Activated CD4-positive, alpha-beta T cell treated with anti-CD3 and anti-CD28 coated beads for 4 hours (primary cell): ENCODE measurements at regions not wholly inside any gene's neighbourhood (a gene's known extent, or its start where the extent isn't known, plus 50 kb on each side); places are given as distances from the start of the nearest gene placed in this dataset.

ENCODE experiments used
- DNase-seq, 2 donors: peaks; one replicate each; pipeline ENCODE4 v3.0.0-alpha.2; 2020

DNA sequence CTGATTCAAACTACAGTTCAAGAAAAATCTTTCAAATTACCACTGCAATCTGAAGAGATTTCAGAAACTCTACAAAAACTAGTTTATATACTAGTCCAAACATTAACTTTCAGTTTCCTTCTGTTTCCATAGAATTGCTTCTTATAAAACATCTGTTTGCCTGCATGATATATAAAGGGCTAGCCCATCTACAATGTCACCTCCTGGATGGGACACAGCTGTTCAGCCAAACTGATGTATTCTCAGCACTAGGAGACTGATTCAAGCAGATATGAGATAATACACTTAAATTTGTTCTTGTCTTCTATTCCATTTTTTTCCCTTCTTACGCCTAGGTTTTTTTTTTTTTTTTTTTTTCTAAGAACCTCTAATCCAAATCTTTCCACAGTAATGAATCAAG, 1569.7 kb upstream of the IGFBP7 start:
- no peak for DNase-seq

DNA sequence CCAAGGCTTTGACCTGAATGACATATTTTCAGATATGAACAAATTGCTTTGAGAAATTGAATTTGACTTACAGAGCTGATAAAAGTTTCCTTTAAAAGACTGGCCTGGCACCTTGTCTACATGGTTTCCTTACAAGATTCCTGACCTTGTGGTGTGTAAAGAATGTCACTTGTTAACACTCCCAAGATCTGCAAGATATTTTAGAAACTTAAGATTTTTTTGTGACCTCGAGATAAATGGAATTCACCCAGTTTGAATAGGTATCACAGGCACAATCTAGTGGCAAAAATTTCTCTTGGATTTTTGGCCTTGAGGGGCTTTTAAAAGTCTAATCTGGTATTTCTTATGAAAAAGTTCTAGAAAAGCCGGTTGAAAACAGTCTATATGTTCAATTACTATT, 1568.9 kb upstream of the IGFBP7 start:
- no peak for DNase-seq

DNA sequence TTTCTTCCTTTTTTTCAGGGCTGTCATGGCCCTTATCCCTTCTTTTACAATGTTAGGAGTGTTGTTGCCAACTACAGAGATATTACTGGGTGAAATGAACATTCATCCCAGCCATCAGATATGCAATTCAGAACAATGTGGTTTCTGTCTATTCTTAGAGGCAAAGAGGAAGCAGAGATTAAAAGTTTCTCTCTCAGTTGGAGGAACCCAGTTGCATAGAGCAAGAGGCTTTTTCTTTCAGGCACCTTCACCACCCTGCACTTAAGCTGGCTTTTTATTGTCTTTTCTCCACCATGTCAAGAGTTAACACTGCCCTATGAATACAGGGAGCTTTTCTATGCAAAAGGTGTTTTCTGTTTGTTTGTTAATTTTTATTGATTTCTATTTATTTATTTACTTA, 1559.6 kb upstream of the IGFBP7 start:
- DNase-seq, result no peak

DNA sequence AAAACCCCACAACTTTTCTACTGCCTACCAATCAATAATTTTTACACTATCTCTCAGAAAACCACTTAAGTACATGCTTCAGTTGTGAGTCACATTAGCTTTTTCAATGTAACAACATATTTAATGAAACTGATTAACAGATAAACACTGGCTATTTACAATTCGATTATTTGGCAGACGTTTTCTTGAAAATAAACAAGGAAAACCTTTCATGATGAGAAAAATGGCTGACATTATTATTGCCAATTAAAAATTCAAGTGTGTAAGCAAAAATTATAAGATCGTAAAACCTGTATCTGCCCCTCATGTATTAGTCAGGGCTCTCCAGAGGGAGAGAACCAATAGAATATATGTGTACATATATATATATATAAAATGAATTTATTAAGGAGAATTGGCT, 1555.5 kb upstream of the IGFBP7 start:
- no peak for DNase-seq

DNA sequence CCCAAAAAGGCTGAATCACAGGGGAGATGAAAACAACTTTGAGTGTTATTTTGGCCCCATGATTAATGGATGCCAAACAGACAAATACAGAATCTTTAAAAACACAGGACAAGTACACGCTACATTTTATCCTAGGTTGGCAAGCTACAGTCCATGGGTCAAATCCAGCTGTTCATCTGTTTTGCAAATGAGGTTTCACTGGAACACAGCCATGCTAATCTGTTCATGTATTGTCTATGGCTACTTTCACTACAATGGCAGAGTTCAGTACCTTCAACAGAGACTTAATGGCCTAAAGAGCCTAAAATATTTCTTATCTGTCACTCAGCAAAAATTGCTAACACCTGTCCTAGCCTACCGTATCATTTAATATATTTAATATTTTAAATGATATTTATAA, 1548.5 kb upstream of the IGFBP7 start:
- DNase-seq, result no peak

DNA sequence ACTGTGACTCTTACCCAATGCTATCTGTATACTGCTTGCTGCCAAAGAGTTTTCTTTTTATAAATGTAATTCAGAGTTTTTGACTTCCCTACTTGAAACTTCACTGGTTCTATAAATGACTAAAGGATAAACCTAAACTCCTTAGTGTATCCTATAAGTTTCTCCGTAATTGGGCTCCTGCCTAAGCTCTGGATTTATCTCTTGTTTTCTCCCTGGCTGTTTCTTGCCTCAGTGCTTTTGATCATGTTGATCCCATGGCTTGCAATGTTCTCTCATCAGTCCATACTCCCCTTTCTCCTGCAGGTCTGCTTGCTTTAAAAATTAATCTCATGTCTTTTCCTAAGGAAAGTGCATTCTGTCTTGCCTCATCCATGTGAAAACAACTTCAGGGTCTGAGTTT, 1543.1 kb upstream of the IGFBP7 start:
- no peak for DNase-seq

DNA sequence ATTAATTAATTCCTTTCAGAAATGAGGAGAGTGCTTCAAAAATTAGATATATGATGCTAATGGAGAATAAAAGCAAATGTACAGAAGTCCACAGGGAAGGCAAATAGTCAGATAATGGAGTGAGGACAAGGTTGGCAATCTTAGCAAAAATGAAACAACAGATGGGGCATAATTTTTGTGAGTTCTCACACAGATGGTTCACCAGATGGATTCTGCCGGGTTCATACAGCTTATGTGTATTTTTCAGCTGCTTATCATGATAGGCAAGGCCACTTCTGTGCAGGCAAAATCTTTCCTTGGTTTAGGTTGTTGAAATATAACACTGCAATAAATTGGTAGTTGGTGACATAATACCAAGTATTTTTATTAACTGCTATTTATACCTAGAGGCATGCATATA, 1539.0 kb upstream of the IGFBP7 start:
- DNase-seq, result no peak

DNA sequence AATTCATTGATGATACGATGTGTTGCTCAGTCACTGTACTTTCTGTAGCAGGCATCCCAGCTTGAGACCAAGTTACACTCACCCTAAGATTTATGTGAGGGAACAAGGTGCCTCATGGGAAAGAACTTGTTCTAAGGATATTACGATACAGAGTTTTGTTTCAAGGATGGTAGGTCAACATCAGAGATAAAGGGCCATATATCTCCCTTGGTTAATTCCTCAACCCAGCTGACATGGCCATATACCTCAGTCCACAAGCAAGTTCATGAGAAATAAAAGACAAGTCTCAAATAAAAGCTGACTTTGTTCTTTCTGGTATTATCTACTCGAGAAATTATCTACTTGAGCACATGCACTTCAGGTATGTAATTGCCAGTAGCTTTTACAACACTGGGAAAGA, 1535.9 kb upstream of the IGFBP7 start:
- DNase-seq, result no peak

DNA sequence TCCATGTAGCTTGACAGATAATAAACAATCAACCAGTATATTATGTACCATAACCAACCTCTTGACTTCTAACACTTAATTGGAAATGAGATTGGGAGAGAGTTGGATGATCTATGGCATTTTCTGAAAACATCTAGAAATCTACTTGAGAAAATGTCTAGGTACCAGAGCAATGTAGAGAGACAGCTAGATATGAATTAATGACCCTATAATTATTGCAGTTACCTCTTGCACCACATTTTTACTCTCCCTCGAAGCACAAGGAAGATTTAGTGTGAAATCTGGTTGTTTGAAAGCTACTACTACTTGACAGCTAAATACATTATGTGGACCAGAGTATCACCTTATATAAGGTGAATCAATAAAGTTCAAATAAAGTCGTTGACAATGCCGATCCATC, 1534.4 kb upstream of the IGFBP7 start:
- no peak for DNase-seq

DNA sequence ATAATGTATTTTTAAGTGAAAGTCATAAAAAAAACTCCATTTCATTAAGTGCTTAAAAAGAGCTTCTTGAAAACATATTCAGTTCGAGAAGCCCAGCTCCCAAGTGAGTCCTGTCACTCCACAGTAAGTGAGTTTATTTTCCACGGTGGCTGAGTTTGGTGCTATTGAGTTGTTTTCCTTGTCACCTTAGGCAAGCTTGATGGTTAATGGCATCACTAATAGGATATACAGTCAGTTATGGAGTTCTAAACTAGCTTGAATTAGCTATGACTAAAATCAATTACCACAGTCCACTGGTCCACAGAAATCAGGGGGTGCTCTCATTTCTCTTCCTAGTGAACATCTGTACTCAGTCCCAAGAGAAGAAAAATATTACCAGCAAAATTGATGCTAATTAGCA, 1526.2 kb upstream of the IGFBP7 start:
- no peak for DNase-seq

DNA sequence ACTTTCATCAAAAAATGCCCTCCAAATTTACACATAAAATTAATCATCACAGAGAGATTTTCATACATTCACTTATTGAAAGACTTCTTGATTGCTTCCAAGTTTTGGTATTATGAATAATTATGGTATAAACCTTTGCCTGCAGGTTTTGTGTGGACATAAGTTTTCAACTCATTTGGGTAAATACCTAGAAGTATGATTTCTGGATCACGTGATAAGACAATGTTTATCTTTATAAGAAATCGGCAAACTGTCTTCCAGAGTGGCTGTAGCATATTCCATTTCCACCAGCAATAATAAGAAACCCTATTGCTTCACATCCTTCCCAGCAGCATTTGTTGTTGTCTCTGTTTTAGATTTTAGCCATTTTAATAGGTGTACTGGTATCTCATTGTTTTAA, 1507.0 kb upstream of the IGFBP7 start:
- no peak for DNase-seq

DNA sequence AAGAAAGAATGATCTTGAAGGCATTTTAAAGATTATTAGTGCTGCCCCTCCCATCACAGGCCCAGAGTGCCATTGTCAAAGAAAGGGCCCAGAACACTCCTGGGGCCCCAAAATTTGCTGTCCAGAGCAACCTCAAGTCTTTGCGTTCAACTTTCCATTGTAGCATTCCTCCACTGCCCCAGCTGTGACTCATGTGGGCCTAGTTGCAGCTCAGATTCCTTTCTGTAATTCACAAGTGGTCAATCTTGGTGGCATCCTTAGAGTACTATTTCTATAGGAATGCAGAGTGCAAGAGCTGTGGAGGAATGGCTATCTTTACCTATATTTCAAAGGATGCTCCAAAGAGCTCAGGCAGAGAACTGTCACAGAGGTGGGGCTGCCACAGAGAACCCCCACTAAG, 1500.8 kb upstream of the IGFBP7 start:
- DNase-seq, result no peak

DNA sequence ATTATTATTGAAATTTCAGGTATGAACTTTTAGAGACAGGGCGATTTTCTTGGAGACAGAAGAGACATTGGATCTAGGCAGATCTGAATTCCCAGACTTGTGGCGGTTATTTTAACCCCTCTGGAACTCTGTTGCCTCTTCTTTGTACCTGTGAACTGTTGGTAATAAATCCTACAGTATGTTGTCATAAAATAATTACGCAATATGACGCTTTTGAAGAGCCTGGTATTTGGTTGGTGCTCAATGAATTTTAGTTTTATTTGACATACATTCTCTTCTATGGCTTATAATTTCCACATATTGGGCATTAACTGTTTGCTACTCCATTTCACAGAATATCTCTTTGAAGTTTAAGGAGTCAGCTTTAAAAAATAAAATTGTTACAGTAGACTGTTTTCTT, 1496.1 kb upstream of the IGFBP7 start:
- DNase-seq, result no peak

DNA sequence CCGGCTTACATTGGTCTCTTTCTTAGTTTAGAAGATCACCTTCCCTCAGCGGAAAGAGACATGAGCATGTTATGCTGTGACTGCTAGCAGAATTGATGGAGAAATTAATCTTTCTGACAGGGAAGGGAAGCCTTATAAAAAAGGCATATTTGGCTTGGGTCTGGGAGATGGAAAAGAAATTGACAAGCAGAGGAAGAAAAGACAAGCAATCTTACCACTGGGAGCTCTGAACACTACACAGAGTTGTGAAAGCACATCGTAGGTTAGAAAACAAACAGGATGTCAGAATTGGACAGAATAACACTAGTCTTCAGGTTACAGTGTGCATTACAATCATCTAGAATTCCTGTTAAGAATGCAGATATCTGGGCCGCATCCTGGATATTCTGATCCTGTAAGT, 1493.8 kb upstream of the IGFBP7 start:
- no peak for DNase-seq

DNA sequence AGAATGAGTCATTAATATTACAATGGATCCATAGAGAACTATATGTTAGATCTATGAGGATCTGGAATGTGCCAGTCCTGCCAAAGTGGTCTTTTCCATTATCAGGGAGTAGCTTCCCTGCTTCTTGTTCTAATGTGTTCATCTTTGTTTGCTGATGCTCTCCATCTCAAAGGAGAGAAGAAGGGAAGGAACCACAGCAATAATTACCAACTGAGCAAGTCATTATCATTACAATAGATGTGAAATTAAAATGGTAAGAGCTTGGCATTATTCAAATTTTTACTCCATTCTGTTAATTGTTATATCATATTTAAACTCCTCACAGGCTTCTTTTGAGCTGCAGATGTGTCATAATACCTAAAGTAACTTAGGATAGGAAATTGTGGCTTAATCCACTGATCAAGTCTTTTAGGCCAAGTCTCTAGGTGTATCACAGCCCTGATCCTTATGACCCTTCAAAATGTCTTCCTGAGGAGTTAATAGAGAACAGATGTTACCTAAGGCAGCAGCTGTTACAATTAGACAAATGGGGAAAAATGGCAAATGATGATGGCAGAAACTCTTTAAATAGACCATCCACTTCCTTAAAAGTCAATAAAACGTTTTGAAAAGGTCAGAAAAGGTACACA, 1492.7 kb upstream of the IGFBP7 start:
- DNase-seq, result no peak

DNA sequence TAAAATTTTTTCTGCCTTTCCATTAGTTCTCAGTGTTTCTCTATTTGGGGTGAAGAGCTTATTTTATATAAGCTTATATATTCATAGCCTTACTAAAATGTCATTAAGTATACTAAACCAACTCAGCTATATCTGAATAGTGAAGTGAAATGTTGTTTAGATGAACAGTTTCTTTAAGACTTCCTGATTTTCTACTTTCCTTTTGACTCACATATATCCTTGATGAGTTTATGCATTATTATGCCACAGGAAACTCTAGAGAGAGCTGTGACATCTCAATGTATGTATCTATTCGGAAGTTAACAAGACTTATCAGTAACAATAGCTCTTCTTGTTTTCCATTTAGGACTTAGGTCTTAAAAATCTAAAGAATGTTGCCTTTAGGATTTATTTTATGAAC, 1491.8 kb upstream of the IGFBP7 start:
- DNase-seq, result no peak

DNA sequence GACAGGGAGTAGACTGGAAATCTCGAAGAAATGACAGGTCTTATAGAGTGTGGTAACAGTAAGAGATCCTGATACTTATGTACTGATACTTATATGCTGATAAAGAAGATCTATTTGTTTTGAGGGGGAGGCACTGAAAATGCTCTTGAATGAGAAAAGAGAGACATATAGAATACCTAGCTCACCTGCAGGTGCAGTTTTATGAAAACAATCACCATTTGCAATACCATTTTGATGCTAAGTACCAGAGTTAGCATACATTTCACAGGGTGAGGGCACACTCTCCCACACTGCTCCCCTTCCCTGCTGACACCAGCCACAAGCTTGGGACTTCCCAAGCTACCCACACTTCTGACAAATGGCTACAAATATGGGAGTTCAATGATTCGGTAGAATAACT, 1490.1 kb upstream of the IGFBP7 start:
- no peak for DNase-seq

DNA sequence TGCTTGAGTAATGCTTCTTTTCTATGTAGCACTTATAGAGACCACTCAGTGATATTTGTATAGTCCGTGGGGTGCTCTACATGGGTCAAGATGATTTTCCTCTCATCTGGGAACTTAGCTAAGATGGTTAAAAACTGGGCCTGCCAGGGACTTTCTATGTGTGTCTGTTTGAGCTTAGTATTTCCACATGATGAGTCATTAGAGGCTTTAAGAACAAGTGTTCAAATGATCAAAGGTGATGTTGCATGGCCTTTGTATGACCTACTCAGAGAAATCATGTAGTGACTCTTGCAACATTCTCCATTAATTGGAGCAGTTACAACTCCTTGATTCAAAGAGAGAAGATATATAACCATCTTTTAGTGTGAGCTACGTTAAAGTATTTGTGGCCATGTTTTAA, 1480.5 kb upstream of the IGFBP7 start:
- no peak for DNase-seq

DNA sequence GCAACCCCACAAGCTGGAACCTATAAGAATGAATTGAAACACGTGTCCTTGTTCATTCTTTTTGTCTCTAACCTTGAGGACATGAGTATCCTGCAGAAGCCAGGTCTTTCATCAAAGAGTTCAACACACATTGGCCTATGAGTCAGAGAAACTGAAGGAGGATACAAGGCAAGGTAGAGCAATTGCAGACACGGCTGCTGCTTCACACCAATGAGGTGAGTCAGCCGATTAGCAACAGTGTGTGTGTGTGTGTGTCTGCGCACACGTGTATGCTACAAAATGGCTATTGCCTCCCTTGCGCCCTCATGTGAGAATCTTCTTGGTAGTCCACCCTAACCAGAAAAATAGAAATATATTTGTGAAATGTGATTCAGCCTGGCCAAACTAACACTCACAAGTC, 1477.7 kb upstream of the IGFBP7 start:
- DNase-seq, result no peak

DNA sequence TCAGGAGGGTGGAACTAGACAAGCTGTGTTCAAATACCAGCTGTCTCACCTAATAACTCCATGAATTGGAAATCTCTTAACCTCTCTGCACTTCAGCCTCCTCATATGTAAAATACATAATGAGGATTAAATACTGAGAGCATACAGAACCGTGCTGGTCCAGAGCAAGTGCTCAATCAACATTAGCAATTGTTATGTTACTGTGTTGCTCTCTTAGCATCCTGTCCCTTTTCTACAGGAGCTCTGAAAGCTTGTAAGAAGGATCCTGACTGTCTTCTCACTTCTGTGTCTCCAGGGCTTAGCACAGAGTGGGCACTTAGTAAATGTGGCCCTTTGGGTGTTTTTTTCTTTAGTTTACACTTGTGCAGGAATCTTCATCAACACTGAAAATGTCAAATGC, 1456.1 kb upstream of the IGFBP7 start:
- no peak for DNase-seq

DNA sequence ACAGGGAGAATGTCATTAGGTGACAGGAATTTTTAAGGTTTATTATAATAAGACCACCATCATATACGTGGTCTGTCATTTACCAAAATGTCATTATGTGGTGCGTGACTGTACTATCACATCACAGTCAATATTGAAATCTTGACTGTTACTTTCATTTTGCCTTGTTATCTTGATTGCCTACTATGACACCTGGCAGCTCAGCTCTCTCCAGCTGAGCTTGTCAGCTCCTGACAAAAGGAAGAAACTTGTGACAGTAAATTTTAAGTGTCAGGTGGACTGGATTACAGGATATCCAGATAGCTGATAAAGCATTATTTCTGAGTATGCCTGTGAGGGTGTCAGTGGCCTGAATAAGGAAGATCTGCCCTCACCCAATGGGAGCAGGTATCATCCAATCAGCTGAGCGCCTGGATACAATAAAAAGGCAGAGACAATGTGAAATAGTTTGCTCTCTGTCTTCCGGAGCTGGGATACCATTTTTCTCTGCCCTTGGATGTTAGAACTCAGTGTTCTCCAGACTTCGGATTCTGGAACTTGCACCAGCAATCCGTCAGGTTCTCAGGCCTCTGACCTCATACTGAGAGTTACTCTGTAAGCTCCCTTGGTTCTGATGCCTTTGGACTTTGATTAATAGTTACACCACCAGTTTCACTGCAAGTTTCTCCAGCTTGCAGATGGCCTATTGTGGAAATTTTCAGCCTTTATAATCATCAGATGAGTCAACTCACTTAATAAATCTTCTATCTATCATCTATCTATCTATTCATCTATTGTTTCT, 1454.7 kb upstream of the IGFBP7 start:
- no peak for DNase-seq

DNA sequence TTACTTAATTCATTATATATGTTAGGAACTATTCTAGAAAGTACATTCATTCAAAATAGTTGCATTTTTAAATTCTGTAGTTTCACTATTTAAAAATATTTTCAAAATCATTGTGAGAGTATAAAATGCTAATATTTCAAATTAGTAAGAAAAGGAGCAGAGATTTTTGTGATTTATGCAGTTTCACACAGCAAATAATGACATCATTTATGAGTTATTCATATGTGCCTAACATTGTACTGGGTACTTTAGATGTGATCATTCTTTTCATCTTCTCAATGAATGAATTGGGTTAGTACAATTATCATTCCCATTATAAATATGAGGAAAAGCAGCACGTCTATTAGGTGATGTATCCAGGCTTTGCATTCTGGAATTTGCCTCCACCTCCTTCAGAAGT, 1451.0 kb upstream of the IGFBP7 start:
- no peak for DNase-seq

DNA sequence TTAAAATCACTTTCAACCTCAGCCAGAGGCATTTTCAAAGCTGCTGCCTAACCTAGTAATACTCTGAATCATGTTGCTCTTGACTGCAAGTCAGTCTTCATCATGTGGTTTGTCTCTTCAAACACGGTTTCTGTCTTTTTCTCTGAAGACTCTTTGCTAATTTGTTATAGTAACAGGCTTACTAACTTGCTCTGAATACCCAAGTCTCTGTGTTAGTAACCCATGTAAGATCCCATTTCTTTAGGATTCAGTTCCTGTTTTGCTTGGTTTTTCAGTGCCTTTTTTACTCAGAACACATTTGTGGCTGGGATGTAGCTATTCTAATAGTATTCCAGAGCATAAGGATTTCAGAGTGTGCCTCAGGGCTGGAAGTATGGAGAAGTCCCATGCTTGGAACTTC, 1450.6 kb upstream of the IGFBP7 start:
- no peak for DNase-seq

DNA sequence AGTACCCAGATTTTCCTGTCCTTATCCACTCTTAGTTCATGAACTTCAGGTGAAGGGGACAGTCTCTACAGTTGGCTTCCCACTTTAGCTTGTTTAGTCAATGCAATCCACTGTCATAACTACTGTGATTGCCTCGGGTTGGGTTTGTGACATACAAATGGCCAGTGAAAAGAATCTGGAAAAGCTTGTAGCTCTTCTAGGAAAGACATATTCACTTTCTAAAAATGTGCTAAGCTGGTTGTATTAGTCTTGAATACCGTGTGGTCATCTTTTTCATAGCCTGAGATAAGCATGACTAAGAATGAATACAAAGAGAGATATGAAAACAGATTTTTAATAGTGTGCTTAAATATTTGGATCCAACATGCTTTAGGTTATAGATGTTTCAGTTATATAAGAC, 1443.5 kb upstream of the IGFBP7 start:
- DNase-seq, result no peak

DNA sequence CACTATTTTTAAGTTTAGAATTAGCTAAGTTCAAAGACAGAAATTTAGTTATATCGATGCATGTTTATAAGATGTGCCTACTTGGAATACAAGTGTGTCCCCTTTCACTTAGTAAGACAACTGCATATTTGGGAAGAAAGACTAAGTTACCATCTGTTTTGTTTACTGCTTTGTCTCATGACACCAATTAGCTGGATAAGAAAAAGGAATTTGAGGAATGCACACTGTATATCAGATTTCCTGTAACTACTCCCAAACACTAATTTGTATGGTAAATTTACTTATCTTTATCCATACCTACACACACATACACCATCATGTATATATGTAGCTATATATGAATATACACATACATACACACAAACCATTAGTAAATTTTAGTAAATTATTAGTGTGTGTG, 1442.8 kb upstream of the IGFBP7 start:
- DNase-seq, result no peak
